Activated CD4-positive, alpha-beta T cell treated with anti-CD3 and anti-CD28 coated beads for 48 hours (primary cell): ENCODE measurements at regions not wholly inside any gene's neighbourhood (a gene's known extent, or its start where the extent isn't known, plus 50 kb on each side); places are given as distances from the start of the nearest gene placed in this dataset.

Source experiments
- DNase-seq: peaks from one replicate; pipeline ENCODE4 v3.0.0-alpha.2; 2020

DNA sequence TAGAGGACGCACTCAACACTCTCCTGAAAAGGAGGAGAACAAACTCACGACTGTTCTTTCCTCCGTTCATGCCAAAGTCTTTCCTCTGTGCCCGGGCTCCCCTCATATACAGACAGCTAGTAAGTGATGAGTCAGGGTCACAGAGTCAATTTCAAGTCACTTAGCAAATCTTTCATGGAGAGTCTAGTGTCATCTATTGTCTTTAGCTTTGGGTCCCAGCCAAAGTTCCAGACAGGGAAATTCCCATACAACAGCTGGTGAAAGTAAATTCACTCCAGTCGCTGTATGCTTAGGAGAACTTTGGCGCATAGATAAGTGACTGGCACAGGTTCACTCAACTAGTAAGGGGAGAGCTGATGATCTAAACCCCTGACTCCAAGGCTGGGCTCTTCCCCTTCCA is 226.5 kb downstream of the MID1 start:
- no peak for DNase-seq

GRCh38 chrX:10395179-10395578 is 225.2 kb downstream of the MID1 start:
- DNase-seq: no peak
